IMR-90 (cell line): ENCODE measurements at regions not wholly inside any gene's neighbourhood (a gene's known extent, or its start where the extent isn't known, plus 50 kb on each side); places are given as distances from the start of the nearest gene placed in this dataset.

ENCODE experiments used
- ATAC-seq: fragments of 200-7000 bp; cut with Tn5 transposase; 2 replicates; pipeline ENCODE4 v1.9.1; 2020; ENCODE audit warnings: low read depth, mild to moderate bottlenecking, moderate library complexity
- BruUV-seq: library from RNA; stranded (reverse); fragments of 400-500 nt; replicated peaks from 2 replicates; lab custom pipeline; 2021; lab: Mats Ljungman, UMichigan
- CTCF ChIA-PET: fragments of 300-600 bp; formaldehyde crosslinking; extraction: SDS; loops from one replicate; lab custom pipeline; 2021; ENCODE audit warnings: antibody characterized with exemption; lab: Yijun Ruan, JAX
- POLR2A ChIA-PET: fragments of 300-600 bp; sonication (Branson Sonifier 250); formaldehyde crosslinking; loops from one replicate; lab custom pipeline; 2022; ENCODE audit warnings: antibody characterized with exemption; ENCODE audit not compliant: unreplicated experiment; lab: Charles Lee
- DNase-seq: peaks from one replicate; pipeline ENCODE4 v3.0.0; 2013
- H2AFZ ChIP-seq: replicated peaks from 2 replicates; pipeline ENCODE3; 2013; ENCODE audit warnings: low read length, mild to moderate bottlenecking; ENCODE audit not compliant: poor library complexity
- H2AK5ac ChIP-seq: 2 replicates; pipeline ENCODE4 v1.6.1; 2013; ENCODE audit warnings: low read depth, low read length, inconsistent platforms
- H2AK9ac ChIP-seq: replicated peaks from 2 replicates; pipeline ENCODE3; 2013; ENCODE audit warnings: mild to moderate bottlenecking, low read depth, low read length, moderate library complexity; ENCODE audit not compliant: poor library complexity
- H2BK120ac ChIP-seq: 2 replicates; pipeline ENCODE4 v1.6.1; 2013; ENCODE audit warnings: low read depth, low read length, inconsistent platforms
- H2BK15ac ChIP-seq: 3 replicates; pipeline ENCODE4 v1.6.1; 2013; ENCODE audit warnings: low read depth, low read length, inconsistent platforms
- H2BK20ac ChIP-seq: 2 replicates; pipeline ENCODE4 v1.6.1; 2013; ENCODE audit warnings: low read depth, mild to moderate bottlenecking, inconsistent platforms, low read length, moderate library complexity
- H2BK5ac ChIP-seq: 2 replicates; pipeline ENCODE4 v1.6.1; 2013; ENCODE audit warnings: mild to moderate bottlenecking, low read depth, low read length, inconsistent platforms; ENCODE audit not compliant: poor library complexity, severe bottlenecking
- H3K14ac ChIP-seq: replicated peaks from 2 replicates; pipeline ENCODE4 v1.6.1; 2013; ENCODE audit warnings: low read depth, low read length, inconsistent platforms
- H3K18ac ChIP-seq: 2 replicates; pipeline ENCODE4 v1.6.1; 2013; ENCODE audit warnings: low read depth, low read length, control low read depth
- H3K23ac ChIP-seq: 2 replicates; pipeline ENCODE4 v1.6.1; 2013; ENCODE audit warnings: low read depth, low read length, inconsistent platforms
- H3K27ac ChIP-seq: 2 replicates; pipeline ENCODE4 v1.5.1; 2013; ENCODE audit warnings: mild to moderate bottlenecking, control low read depth, low read length; ENCODE audit not compliant: insufficient read depth
- H3K27me3 ChIP-seq: 2 replicates; pipeline ENCODE4 v1.6.1; 2013; ENCODE audit warnings: low read length; ENCODE audit not compliant: control insufficient read depth, insufficient read depth
- H3K36me3 ChIP-seq: 2 replicates; pipeline ENCODE4 v1.6.1; 2013; ENCODE audit warnings: low read length, mixed read lengths; ENCODE audit not compliant: control insufficient read depth, insufficient read depth
- H3K4ac ChIP-seq: 2 replicates; pipeline ENCODE4 v1.6.1; 2013; ENCODE audit warnings: low read depth, low read length, inconsistent platforms
- H3K4me1 ChIP-seq: 2 replicates; pipeline ENCODE4 v1.6.1; 2013; ENCODE audit warnings: low read length, mixed read lengths; ENCODE audit not compliant: control insufficient read depth, insufficient read depth
- H3K4me2 ChIP-seq: 2 replicates; pipeline ENCODE4 v1.6.1; 2013; ENCODE audit warnings: low read depth, mild to moderate bottlenecking, control low read depth, low read length, moderate library complexity
- H3K4me3 ChIP-seq: 2 replicates; pipeline ENCODE4 v1.5.1; 2013; ENCODE audit warnings: low read depth, mild to moderate bottlenecking, control low read depth, low read length, moderate library complexity; ENCODE audit not compliant: insufficient read depth
- H3K56ac ChIP-seq: 2 replicates; pipeline ENCODE4 v1.6.1; 2013; ENCODE audit warnings: low read length, inconsistent platforms; ENCODE audit not compliant: insufficient read depth; ENCODE audit errors: extremely low read depth
- H3K79me1 ChIP-seq, 2 experiments: 2 replicates each; pipeline ENCODE4 v1.6.1; 2013; ENCODE audit warnings: low read length in 2 of 2, inconsistent platforms in 1 of 2, low read depth in 1 of 2
- H3K9ac ChIP-seq: 2 replicates; pipeline ENCODE4 v1.6.1; 2013; ENCODE audit warnings: low read depth, low read length, control low read depth
- H3K9me1 ChIP-seq: 2 replicates; pipeline ENCODE4 v1.6.1; 2013; ENCODE audit warnings: low read length, inconsistent platforms; ENCODE audit not compliant: insufficient read depth
- H3K9me3 ChIP-seq: 2 replicates; pipeline ENCODE4 v1.6.1; 2013; ENCODE audit warnings: low read length; ENCODE audit not compliant: control insufficient read depth, insufficient read depth
- H4K20me1 ChIP-seq: 2 replicates; pipeline ENCODE4 v1.6.1; 2013; ENCODE audit warnings: low read length, inconsistent platforms; ENCODE audit not compliant: insufficient read depth
- H4K5ac ChIP-seq: 2 replicates; pipeline ENCODE4 v1.6.1; 2013; ENCODE audit warnings: mild to moderate bottlenecking, low read depth, low read length, control low read depth
- H4K8ac ChIP-seq, 2 experiments: 2 replicates each; pipeline ENCODE4 v1.6.1; 2013; ENCODE audit warnings: low read depth in 2 of 2, low read length in 2 of 2, control low read depth in 1 of 2, inconsistent platforms in 1 of 2
- H4K91ac ChIP-seq: 2 replicates; pipeline ENCODE4 v1.6.1; 2013; ENCODE audit warnings: low read depth, low read length, inconsistent platforms; ENCODE audit not compliant: insufficient read depth
- BHLHE40 ChIP-seq: fragments of 150-350 bp; IDR thresholded peaks from 2 replicates; pipeline ENCODE4 v1.6.1; 2016; ENCODE audit warnings: mild to moderate bottlenecking, low read depth, low read length
- CHD1 ChIP-seq: IDR thresholded peaks from 2 replicates; pipeline ENCODE4 v1.6.1; 2012; ENCODE audit warnings: low read depth, low read length, improper control_type of control experiment
- ELK1 ChIP-seq: fragments of 150-350 bp; IDR thresholded peaks from 2 replicates; pipeline ENCODE4 v1.6.1; 2016; ENCODE audit warnings: low read depth, mild to moderate bottlenecking, low read length, moderate library complexity, borderline replicate concordance
- MAZ ChIP-seq: IDR thresholded peaks from 2 replicates; pipeline ENCODE4 v1.6.1; 2012; ENCODE audit warnings: low read depth, mild to moderate bottlenecking, low read length, improper control_type of control experiment, moderate library complexity, borderline replicate concordance
- MXI1 ChIP-seq: IDR thresholded peaks from 2 replicates; pipeline ENCODE4 v1.6.1; 2012; ENCODE audit warnings: low read depth, mild to moderate bottlenecking, low read length, moderate library complexity, borderline replicate concordance
- NFE2L2 ChIP-seq: fragments of 150-350 bp; IDR thresholded peaks from 2 replicates; pipeline ENCODE4 v1.6.1; 2016; ENCODE audit warnings: low read depth, mild to moderate bottlenecking, low read length
- RAD21 ChIP-seq: IDR thresholded peaks from 2 replicates; pipeline ENCODE4 v1.6.1; 2012; ENCODE audit warnings: low read length, improper control_type of control experiment
- RCOR1 ChIP-seq: IDR thresholded peaks from 2 replicates; pipeline ENCODE4 v1.6.1; 2012; ENCODE audit warnings: mild to moderate bottlenecking, low read length, improper control_type of control experiment; ENCODE audit not compliant: insufficient replicate concordance
- SMC3 ChIP-seq: fragments of 150-350 bp; IDR thresholded peaks from 2 replicates; pipeline ENCODE4 v1.6.1; 2016; ENCODE audit warnings: low read depth, mild to moderate bottlenecking, antibody characterized with exemption, low read length, moderate library complexity
- WGBS, 2 experiments: methylation state at CpG; one replicate each; pipeline versions ENCODE4 v1.1.5 to v1.1.7; 2013; ENCODE audit warnings: missing lambda C conversion rate in 2 of 2; ENCODE audit not compliant: insufficient read length in 1 of 2; ENCODE audit errors: extremely low coverage in 2 of 2; 5-methylcytosine and 5-hydroxymethylcytosine counted together
- dilution Hi-C: fragments of 300-500 bp; cut with HindIII; formaldehyde crosslinking; loops from one replicate; pipeline ENCODE4 v1.14.3; 2018; ENCODE audit warnings: low sequenced_read_pairs; ENCODE audit not compliant: unreplicated experiment
- in situ Hi-C: fragments of 300-500 bp; cut with MboI; formaldehyde crosslinking; loops from 3 replicates; pipeline ENCODE4 v1.14.3; 2019; ENCODE audit warnings: low sequenced_read_pairs, inconsistent platforms, mixed read lengths
- intact Hi-C: fragments of 100-400 bp; cut with micrococcal nuclease; formaldehyde crosslinking; loops from 2 replicates; pipeline ENCODE4 v1.10.0; 2022

DNA sequence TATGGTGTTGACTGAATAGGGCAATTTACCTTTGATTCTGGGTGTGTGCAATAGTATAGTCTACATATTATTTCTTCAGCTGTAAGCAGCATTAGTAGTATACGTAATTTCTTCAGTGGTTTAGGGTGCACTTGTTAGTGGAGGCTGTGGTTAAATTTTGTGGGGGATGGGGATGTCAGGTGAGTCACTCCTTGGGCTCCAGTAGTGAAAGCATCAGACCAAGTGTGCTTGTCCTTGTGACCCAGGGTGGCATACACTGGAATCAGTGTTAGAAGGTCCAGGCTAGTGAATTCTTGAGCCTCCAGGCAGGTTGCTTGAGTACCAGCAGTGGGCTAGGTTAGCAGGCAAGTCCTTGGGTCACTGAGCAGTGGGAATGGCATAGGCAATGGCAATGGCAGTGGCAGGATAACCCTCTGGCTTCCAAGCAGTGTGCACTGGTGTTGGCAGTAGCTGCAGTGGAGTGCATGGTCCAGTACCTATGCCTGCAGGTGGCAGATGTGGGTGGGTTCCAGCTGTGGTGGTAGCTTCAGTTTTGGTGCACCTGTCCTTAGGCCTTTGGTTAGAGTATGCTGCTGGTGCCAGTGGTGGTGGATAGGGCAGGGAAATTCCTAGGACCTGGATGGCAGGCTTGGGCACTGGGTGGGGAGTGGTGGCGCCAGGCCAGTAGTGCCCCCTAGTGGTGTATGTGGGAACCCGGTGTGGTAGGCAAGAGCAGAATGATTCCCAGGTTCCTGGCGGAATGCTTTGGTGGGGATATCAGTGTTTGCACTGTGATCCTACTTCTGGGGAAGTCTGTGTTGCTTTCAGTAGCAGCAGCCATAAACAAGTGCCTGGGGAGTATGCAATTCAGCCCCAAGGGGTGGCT lies 531.0 kb downstream of the SMARCA1 start:
- in situ Hi-C loops = no loop called here
- no peak for TF ChIP-seq MAZ
- TF ChIP-seq MXI1 = no peak
- no peak for TF ChIP-seq SMC3
- TF ChIP-seq NFE2L2 = no peak
- no peak for TF ChIP-seq RCOR1
- no peak for TF ChIP-seq RAD21
- TF ChIP-seq CHD1 = no peak
- TF ChIP-seq ELK1 = no peak
- TF ChIP-seq BHLHE40 = no peak
- BruUV-seq = no TSS peak
- Histone ChIP-seq H3K4ac (no peak overlapping the region), H3K36me3 (no peaks in the 10 kb centered on the region), H2AK5ac (no peak overlapping the region), H3K79me1 (no peaks in the 10 kb centered on the region), H4K91ac (no peak overlapping the region), H4K5ac (no peak overlapping the region), H3K9me3 (peaks cover 5% of the 10 kb centered on the region; the same call in 1 of the 2 replicates), H3K23ac (no peak overlapping the region), H3K9me1 (no peaks in the 10 kb centered on the region), H2BK5ac (no peak overlapping the region), H4K20me1 (no peaks in the 10 kb centered on the region), H3K4me2 (no peak overlapping the region), H2AK9ac (no peak overlapping the region), H3K4me1 (no peaks in the 10 kb centered on the region), H3K56ac (no peak overlapping the region), H3K18ac (no peak overlapping the region), H3K27me3 (no peaks in the 10 kb centered on the region), H2BK15ac (no peak overlapping the region), H3K27ac (no peak overlapping the region), H4K8ac (no peak overlapping the region), H3K9ac (no peak overlapping the region), H2BK20ac (no peak overlapping the region), H3K14ac (no peak overlapping the region), H2AFZ (no peak overlapping the region), H2BK120ac (no peak overlapping the region), H3K4me3 (no peak overlapping the region)
- dilution Hi-C loops = no loop called here
- ChIA-PET POLR2A (no interaction called here), CTCF (no interaction called here)
- DNase-seq = no peak
- no peak for ATAC-seq
- WGBS, 2 experiments = 35% methylated on average over 3 of the region's 4 CpGs; no CpG with 5 or more reads in 1 of the 2 experiments
- intact Hi-C loops = no loop called here
